Neural cell (in vitro differentiated cells): ENCODE measurements at regions not wholly inside any gene's neighbourhood (a gene's known extent, or its start where the extent isn't known, plus 50 kb on each side); places are given as distances from the start of the nearest gene placed in this dataset.

ENCODE experiments used
- H2AFZ ChIP-seq: fragments of 200-600, 300-800 bp; sonication (generic), shearing (Covaris generic); 2 replicates; pipeline ENCODE4 v1.6.0; 2014; ENCODE audit warnings: low read depth, mild to moderate bottlenecking, antibody characterized with exemption, low read length, moderate library complexity
- H3F3A ChIP-seq: fragments of 200-600 bp; shearing (Covaris generic); 2 replicates; pipeline ENCODE4 v1.6.1; 2016; ENCODE audit warnings: mild to moderate bottlenecking, moderate library complexity, mixed read lengths, antibody characterized with exemption, low read length; ENCODE audit not compliant: insufficient read depth, poor library complexity, severe bottlenecking
- H3K27ac ChIP-seq: fragments of 200-600, 300-800 bp; sonication (generic), shearing (Covaris generic); 2 replicates; pipeline ENCODE4 v1.5.1; 2014; ENCODE audit warnings: mild to moderate bottlenecking, low read length, moderate library complexity
- H3K27me3 ChIP-seq: fragments of 300-800, 200-600 bp; sonication (generic), shearing (Covaris generic); 2 replicates; pipeline ENCODE4 v1.6.0; 2014; ENCODE audit warnings: mild to moderate bottlenecking, low read depth, low read length, moderate library complexity; ENCODE audit not compliant: insufficient read depth
- H3K36me3 ChIP-seq: fragments of 300-800, 200-600 bp; sonication (generic), shearing (Covaris generic); 2 replicates; pipeline ENCODE4 v1.5.1; 2014; ENCODE audit warnings: mild to moderate bottlenecking, antibody characterized with exemption, low read length, moderate library complexity; ENCODE audit not compliant: insufficient read depth
- H3K4me2 ChIP-seq: fragments of 300-800, 200-600 bp; sonication (generic), shearing (Covaris generic); 2 replicates; pipeline ENCODE4 v1.6.0; 2014; ENCODE audit warnings: mild to moderate bottlenecking, low read length
- H3K4me3 ChIP-seq: fragments of 300-800, 200-600 bp; sonication (generic), shearing (Covaris generic); 2 replicates; pipeline ENCODE4 v1.5.1; 2014; ENCODE audit warnings: mild to moderate bottlenecking, low read length, moderate library complexity
- H3K79me2 ChIP-seq: fragments of 200-600 bp; shearing (Covaris generic); replicated peaks from 2 replicates; pipeline ENCODE4 v1.6.0; 2014; ENCODE audit warnings: mild to moderate bottlenecking, low read length, moderate library complexity; ENCODE audit not compliant: insufficient read depth
- H3K9ac ChIP-seq: fragments of 300-800, 200-600 bp; sonication (generic), shearing (Covaris generic); 2 replicates; pipeline ENCODE4 v1.6.1; 2016; ENCODE audit warnings: mild to moderate bottlenecking, low read length, mixed read lengths
- H3K9me2 ChIP-seq: fragments of 200-600 bp; shearing (Covaris generic); 2 replicates; pipeline ENCODE4 v1.6.1; 2016; ENCODE audit warnings: mild to moderate bottlenecking, low read length, mixed read lengths; ENCODE audit not compliant: insufficient read depth
- H3K9me3 ChIP-seq: fragments of 200-600, 300-800 bp; sonication (generic), shearing (Covaris generic); 2 replicates; pipeline ENCODE4 v1.6.1; 2016; ENCODE audit warnings: mild to moderate bottlenecking, mixed run types, low read length, moderate library complexity, mixed read lengths
- H4K20me1 ChIP-seq: fragments of 200-600 bp; shearing (Covaris generic); 2 replicates; pipeline ENCODE4 v1.6.1; 2016; ENCODE audit warnings: mild to moderate bottlenecking, mixed run types; ENCODE audit not compliant: insufficient read depth
- EP300 ChIP-seq: fragments of 450-650 bp; conservative IDR thresholded peaks from 2 replicates; pipeline ENCODE4 v1.6.1; 2014; ENCODE audit warnings: antibody characterized with exemption, mild to moderate bottlenecking, moderate library complexity; ENCODE audit not compliant: poor library complexity, severe bottlenecking
- EZH2 ChIP-seq: fragments of 200-600, 300-800 bp; shearing (Covaris generic), sonication (generic); IDR thresholded peaks from 2 replicates; pipeline ENCODE4 v1.6.1; 2014; ENCODE audit warnings: antibody characterized with exemption, low read length, borderline replicate concordance, mild to moderate bottlenecking; ENCODE audit not compliant: insufficient read depth, poor library complexity, severe bottlenecking
- MXI1 ChIP-seq: fragments of 450-650 bp; conservative IDR thresholded peaks from 2 replicates; pipeline ENCODE4 v1.6.1; 2014; ENCODE audit warnings: antibody characterized with exemption, mild to moderate bottlenecking; ENCODE audit not compliant: poor library complexity, severe bottlenecking
- POLR2AphosphoS5 ChIP-seq: IDR thresholded peaks from 2 replicates; pipeline ENCODE4 v1.6.1; 2012
- RAD21 ChIP-seq: fragments of 450-650 bp; conservative IDR thresholded peaks from 2 replicates; pipeline ENCODE4 v1.6.1; 2014; ENCODE audit warnings: antibody characterized with exemption, mild to moderate bottlenecking, moderate library complexity
- SMC3 ChIP-seq: fragments of 450-650 bp; conservative IDR thresholded peaks from 2 replicates; pipeline ENCODE4 v1.6.1; 2014; ENCODE audit warnings: antibody characterized with exemption, mild to moderate bottlenecking, moderate library complexity; ENCODE audit not compliant: poor library complexity
- TAF1 ChIP-seq: IDR thresholded peaks from 2 replicates; pipeline ENCODE4 v1.6.1; 2012; ENCODE audit warnings: low read depth
- TF ChIP-seq, protein P1 (sequence below): fragments of 450-650 bp; IDR thresholded peaks from 2 replicates; pipeline ENCODE4 v1.5.1; 2014; ENCODE audit warnings: antibody characterized with exemption, mild to moderate bottlenecking, moderate library complexity; ENCODE audit not compliant: poor library complexity, severe bottlenecking
- TF ChIP-seq, protein P2 (sequence below): IDR thresholded peaks from 2 replicates; pipeline ENCODE4 v1.6.1; 2012; ENCODE audit warnings: borderline replicate concordance

DNA sequence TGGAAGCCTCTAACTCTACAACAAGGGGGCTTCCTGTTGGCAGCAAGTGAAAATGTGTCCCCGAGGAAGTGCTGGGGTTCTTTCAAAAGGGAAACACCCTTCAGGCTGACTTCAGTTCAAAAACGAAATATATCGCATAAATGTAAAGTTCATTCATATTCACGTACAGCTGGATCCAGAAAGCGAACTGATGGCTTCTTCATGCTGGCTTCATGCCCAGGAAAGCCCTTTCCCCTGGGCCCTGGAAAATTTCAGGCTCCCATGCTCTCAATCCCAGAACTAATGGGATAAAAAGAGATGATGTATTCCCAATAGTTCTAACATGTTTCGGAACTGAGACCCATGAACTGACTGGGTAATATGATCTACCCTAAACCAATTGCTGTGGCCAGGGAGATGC is 104.7 kb upstream of the CDH13 start:
- TF ChIP-seq, protein P1, sequence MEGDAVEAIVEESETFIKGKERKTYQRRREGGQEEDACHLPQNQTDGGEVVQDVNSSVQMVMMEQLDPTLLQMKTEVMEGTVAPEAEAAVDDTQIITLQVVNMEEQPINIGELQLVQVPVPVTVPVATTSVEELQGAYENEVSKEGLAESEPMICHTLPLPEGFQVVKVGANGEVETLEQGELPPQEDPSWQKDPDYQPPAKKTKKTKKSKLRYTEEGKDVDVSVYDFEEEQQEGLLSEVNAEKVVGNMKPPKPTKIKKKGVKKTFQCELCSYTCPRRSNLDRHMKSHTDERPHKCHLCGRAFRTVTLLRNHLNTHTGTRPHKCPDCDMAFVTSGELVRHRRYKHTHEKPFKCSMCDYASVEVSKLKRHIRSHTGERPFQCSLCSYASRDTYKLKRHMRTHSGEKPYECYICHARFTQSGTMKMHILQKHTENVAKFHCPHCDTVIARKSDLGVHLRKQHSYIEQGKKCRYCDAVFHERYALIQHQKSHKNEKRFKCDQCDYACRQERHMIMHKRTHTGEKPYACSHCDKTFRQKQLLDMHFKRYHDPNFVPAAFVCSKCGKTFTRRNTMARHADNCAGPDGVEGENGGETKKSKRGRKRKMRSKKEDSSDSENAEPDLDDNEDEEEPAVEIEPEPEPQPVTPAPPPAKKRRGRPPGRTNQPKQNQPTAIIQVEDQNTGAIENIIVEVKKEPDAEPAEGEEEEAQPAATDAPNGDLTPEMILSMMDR = no peak
- TF ChIP-seq TAF1 (no peak), POLR2AphosphoS5 (no peak), EZH2 (no peak), SMC3 (no peak)
- TF ChIP-seq, protein P2, sequence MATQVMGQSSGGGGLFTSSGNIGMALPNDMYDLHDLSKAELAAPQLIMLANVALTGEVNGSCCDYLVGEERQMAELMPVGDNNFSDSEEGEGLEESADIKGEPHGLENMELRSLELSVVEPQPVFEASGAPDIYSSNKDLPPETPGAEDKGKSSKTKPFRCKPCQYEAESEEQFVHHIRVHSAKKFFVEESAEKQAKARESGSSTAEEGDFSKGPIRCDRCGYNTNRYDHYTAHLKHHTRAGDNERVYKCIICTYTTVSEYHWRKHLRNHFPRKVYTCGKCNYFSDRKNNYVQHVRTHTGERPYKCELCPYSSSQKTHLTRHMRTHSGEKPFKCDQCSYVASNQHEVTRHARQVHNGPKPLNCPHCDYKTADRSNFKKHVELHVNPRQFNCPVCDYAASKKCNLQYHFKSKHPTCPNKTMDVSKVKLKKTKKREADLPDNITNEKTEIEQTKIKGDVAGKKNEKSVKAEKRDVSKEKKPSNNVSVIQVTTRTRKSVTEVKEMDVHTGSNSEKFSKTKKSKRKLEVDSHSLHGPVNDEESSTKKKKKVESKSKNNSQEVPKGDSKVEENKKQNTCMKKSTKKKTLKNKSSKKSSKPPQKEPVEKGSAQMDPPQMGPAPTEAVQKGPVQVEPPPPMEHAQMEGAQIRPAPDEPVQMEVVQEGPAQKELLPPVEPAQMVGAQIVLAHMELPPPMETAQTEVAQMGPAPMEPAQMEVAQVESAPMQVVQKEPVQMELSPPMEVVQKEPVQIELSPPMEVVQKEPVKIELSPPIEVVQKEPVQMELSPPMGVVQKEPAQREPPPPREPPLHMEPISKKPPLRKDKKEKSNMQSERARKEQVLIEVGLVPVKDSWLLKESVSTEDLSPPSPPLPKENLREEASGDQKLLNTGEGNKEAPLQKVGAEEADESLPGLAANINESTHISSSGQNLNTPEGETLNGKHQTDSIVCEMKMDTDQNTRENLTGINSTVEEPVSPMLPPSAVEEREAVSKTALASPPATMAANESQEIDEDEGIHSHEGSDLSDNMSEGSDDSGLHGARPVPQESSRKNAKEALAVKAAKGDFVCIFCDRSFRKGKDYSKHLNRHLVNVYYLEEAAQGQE = no peak
- H3K27me3 ChIP-seq = no peaks in the 10 kb centered on the region

DNA sequence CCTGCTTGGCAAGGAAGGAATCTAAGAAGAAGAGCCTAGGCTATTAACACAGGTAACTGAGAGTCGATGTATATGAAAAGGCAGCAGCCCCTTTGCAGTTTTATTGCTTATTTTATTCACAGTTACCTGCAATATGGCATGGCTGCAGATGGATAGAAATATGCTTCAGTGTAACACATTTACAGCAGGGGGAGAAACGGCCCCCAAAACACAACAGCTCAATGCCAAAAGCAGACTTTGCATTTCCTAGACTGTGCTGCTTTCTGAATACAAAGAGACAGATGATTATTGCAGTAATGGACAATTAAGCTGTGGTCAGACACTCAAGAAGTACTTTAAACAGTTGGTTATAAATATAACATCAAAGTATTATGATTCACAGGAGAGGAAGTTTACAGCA is 108.0 kb upstream of the CDH13 start:
- no peak overlapping the region for H3K27ac ChIP-seq
- H3K36me3 ChIP-seq = no peaks in the 10 kb centered on the region
- H2AFZ ChIP-seq = no peak overlapping the region
- H3K9ac ChIP-seq = no peak overlapping the region
- H3F3A ChIP-seq = no peaks in the 10 kb centered on the region
- no peak overlapping the region for H3K4me3 ChIP-seq
- H3K4me2 ChIP-seq = no peak overlapping the region
- H3K9me2 ChIP-seq = no peaks in the 10 kb centered on the region
- H3K9me3 ChIP-seq = no peaks in the 10 kb centered on the region
- no peaks in the 10 kb centered on the region for H4K20me1 ChIP-seq
- no peaks in the 10 kb centered on the region for H3K27me3 ChIP-seq
- TF ChIP-seq, protein P1 = no peak
- TF ChIP-seq RAD21 (no peak), MXI1 (no peak), TAF1 (no peak), SMC3 (no peak), POLR2AphosphoS5 (no peak), EZH2 (no peak), EP300 (no peak)
- TF ChIP-seq, protein P2 = no peak
- H3K79me2 ChIP-seq = no peaks in the 10 kb centered on the region

More for the DNA sequence above, 104.7 kb upstream of the CDH13 start:
- no peak overlapping the region for H2AFZ ChIP-seq
- no peaks in the 10 kb centered on the region for H3K9me2 ChIP-seq
- no peak overlapping the region for H3K4me3 ChIP-seq
- H3K9ac ChIP-seq = no peak overlapping the region
- no peak overlapping the region for H3K27ac ChIP-seq
- no peaks in the 10 kb centered on the region for H3F3A ChIP-seq
- no peaks in the 10 kb centered on the region for H3K36me3 ChIP-seq
- H4K20me1 ChIP-seq = no peaks in the 10 kb centered on the region
- no peak overlapping the region for H3K4me2 ChIP-seq
- no peaks in the 10 kb centered on the region for H3K9me3 ChIP-seq
- no peaks in the 10 kb centered on the region for H3K79me2 ChIP-seq
